ENCODE measurements at regions not wholly inside any gene's neighbourhood (a gene's known extent, or its start where the extent isn't known, plus 50 kb on each side); places are given as distances from the start of the nearest gene placed in this dataset.

- H3K36me3 ChIP-seq: no peaks in the 10 kb centered on the region
- H3K27me3 ChIP-seq: no peaks in the 10 kb centered on the region
- peaks cover 5% of the 10 kb centered on the region; the same call in 1 of the 2 replicates for H3K4me1 ChIP-seq
- TF ChIP-seq Cebpa-rat (IDR thresholded peaks at IDR 0.05): no peak
- H3K9ac ChIP-seq: no peak overlapping the region
- no peaks in the 10 kb centered on the region for H4K20me1 ChIP-seq
- no peak overlapping the region for H3K4me3 ChIP-seq
- no peak overlapping the region for H3K4me2 ChIP-seq
- no peaks in the 10 kb centered on the region for H3K9me3 ChIP-seq
- H3K27ac ChIP-seq: no peak overlapping the region
Observed at GRCh38 chr2:126790987-126791780, 107.5 kb upstream of the TEX51 start.

GRCh38 chr2:126792186-126792585, 106.5 kb upstream of the TEX51 start:
- Histone ChIP-seq H3K4me1 (peaks cover 5% of the 10 kb centered on the region; the same call in 1 of the 2 replicates), H3K9ac (no peak overlapping the region), H3K27ac (no peak overlapping the region), H4K20me1 (no peaks in the 10 kb centered on the region), H3K9me3 (no peaks in the 10 kb centered on the region), H3K27me3 (no peaks in the 10 kb centered on the region), H3K4me2 (no peak overlapping the region), H3K36me3 (no peaks in the 10 kb centered on the region), H3K4me3 (no peak overlapping the region)
- TF ChIP-seq Cebpa-rat (IDR thresholded peaks at IDR 0.05): no peak

DNA sequence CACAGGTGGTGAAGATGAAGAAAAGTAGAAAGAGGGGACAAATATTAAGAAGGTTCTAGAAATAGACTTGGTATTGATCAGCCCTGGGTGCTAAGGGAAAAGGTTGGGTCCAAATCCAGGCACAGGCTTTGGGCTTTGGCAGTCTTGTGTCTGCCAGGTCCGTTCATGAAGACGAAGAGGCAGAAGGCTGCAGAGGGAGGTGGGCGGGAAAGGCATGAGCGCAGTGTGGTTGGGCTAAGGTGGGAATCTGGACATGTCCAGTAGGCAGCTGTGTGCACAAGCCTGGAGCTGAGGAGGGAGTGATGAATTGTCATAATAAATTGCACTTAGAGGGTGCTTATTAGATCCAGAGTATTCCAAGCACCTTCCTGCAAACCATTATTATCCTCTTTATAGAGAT, 105.7 kb upstream of the TEX51 start:
- no peak overlapping the region for H3K9ac ChIP-seq
- H3K9me3 ChIP-seq: no peaks in the 10 kb centered on the region
- TF ChIP-seq Cebpa-rat (IDR thresholded peaks at IDR 0.05): no peak
- H3K4me1 ChIP-seq: peaks cover 5% of the 10 kb centered on the region; the same call in 1 of the 2 replicates
- no peak overlapping the region for H3K27ac ChIP-seq
- no peaks in the 10 kb centered on the region for H4K20me1 ChIP-seq
- H3K4me3 ChIP-seq: no peak overlapping the region
- no peaks in the 10 kb centered on the region for H3K27me3 ChIP-seq
- no peak overlapping the region for H3K4me2 ChIP-seq
- H3K36me3 ChIP-seq: no peaks in the 10 kb centered on the region

DNA sequence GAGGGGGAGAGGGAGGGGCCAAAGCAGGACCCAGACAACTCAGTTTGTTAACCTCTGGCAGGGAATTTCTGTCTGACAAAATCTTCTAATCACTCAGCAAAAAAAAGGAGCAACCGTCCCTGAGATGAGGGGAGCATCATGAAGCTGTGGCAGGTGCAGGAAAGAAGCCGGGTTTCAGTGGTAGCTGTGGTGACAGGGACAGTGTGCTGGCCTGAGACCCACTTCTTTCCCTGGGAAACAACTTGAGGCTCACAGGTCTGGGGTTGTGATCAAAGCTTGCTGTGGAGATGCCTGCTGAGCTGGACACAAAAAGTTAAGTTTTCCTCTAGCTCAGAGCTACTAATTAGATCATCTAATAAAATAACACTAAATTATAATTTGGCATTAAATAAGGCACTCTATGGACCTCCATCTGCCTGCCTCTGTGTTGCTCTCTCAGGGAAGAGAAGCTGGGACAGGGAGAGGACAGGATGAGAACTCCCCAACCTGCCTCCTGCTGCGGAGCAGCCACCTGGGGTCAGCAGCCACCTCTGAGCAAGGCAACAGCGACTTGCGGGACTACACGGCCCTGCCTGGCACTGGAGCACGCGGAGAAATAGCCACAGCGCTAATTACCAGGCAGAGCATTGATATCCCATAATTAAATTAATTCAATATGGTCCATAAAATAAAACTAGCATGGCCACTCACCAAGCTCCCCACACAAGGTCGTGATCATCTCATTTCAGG, 104.6 kb upstream of the TEX51 start:
- TF ChIP-seq Cebpa-rat (IDR thresholded peaks at IDR 0.05): no peak
- no peak overlapping the region for H3K27ac ChIP-seq
- H3K27me3 ChIP-seq: no peaks in the 10 kb centered on the region
- no peaks in the 10 kb centered on the region for H3K9me3 ChIP-seq
- H4K20me1 ChIP-seq: no peaks in the 10 kb centered on the region
- no peak overlapping the region for H3K4me3 ChIP-seq
- no peak overlapping the region for H3K4me2 ChIP-seq
- H3K4me1 ChIP-seq: peaks cover 5% of the 10 kb centered on the region; the same call in 1 of the 2 replicates
- H3K9ac ChIP-seq: no peak overlapping the region
- no peaks in the 10 kb centered on the region for H3K36me3 ChIP-seq

- no peaks in the 10 kb centered on the region for H3K9me3 ChIP-seq
- no peak overlapping the region for H3K4me3 ChIP-seq
- peaks cover 5% of the 10 kb centered on the region; the same call in 1 of the 2 replicates for H3K4me1 ChIP-seq
- H4K20me1 ChIP-seq: no peaks in the 10 kb centered on the region
- H3K27ac ChIP-seq: no peak overlapping the region
- no peak overlapping the region for H3K9ac ChIP-seq
- H3K4me2 ChIP-seq: no peak overlapping the region
- TF ChIP-seq Cebpa-rat (IDR thresholded peaks at IDR 0.05): no peak
- no peaks in the 10 kb centered on the region for H3K27me3 ChIP-seq
- no peaks in the 10 kb centered on the region for H3K36me3 ChIP-seq
Observed at GRCh38 chr2:126795656-126796055, 103.0 kb upstream of the TEX51 start.

- no peak for TF ChIP-seq Cebpa-rat (IDR thresholded peaks at IDR 0.05)
- H3K36me3 ChIP-seq: no peaks in the 10 kb centered on the region
- H3K4me1 ChIP-seq: peaks cover 3% of the 10 kb centered on the region; the same call in 1 of the 2 replicates
- no peaks in the 10 kb centered on the region for H4K20me1 ChIP-seq
- H3K27ac ChIP-seq: no peak overlapping the region
- H3K9ac ChIP-seq: no peak overlapping the region
- no peaks in the 10 kb centered on the region for H3K27me3 ChIP-seq
- H3K4me2 ChIP-seq: no peak overlapping the region
- H3K4me3 ChIP-seq: no peak overlapping the region
- no peaks in the 10 kb centered on the region for H3K9me3 ChIP-seq
Observed at GRCh38 chr2:126796931-126797621, 101.6 kb upstream of the TEX51 start.

- Histone ChIP-seq H3K27me3 (no peaks in the 10 kb centered on the region), H3K9ac (no peak overlapping the region), H3K36me3 (no peaks in the 10 kb centered on the region), H4K20me1 (no peaks in the 10 kb centered on the region), H3K4me2 (no peak overlapping the region), H3K4me1 (no peaks in the 10 kb centered on the region), H3K4me3 (no peak overlapping the region), H3K27ac (no peak overlapping the region), H3K9me3 (no peaks in the 10 kb centered on the region)
- no peak for TF ChIP-seq Cebpa-rat (IDR thresholded peaks at IDR 0.05)
Observed at GRCh38 chr2:126797622-126798275, 100.9 kb upstream of the TEX51 start.

DNA sequence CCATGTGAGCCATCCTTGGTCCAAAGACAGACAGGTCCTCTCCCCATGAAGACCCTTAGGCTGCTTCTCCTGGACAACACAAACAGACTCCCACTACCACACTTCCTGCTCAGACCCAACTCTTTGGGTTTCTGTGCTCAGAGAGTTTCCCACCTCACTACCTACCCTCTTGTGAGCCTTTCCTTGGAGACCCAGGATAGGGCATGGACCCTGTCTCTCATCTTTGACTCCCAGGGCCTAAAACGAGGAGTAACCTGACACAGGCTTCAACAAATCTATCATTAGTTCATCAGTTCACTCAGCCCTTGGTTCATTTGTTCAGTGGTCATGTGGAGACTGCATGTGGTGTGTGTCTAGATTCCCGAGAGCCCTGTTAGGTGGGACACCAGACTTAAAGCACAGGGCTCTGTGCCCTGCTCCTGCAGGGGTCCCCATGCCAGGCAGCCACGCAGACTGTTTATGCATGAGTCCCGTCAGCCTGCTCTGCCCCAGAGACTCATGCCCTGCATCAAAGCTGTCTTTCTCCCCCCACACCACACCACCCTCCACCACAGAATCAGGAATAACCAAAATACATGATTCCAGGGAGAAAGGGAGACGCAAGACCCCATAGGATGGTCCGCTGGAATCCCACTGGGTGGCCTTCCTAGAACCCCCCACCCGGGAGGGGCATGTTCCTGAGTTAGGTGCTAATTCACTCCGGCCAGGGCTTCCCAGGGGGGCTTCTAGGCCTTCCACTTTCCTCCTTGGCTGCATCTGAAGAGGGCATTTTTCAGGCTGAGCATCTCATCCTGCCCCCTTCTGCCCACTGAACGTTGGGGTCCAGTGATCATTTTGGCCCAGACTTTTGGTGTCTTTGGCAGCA, 100.2 kb upstream of the TEX51 start:
- no peak overlapping the region for H3K9ac ChIP-seq
- no peak overlapping the region for H3K4me3 ChIP-seq
- H3K27ac ChIP-seq: no peak overlapping the region
- no peak for TF ChIP-seq Cebpa-rat (IDR thresholded peaks at IDR 0.05)
- no peak overlapping the region for H3K4me2 ChIP-seq
- H3K36me3 ChIP-seq: no peaks in the 10 kb centered on the region
- H3K9me3 ChIP-seq: no peaks in the 10 kb centered on the region
- no peaks in the 10 kb centered on the region for H3K4me1 ChIP-seq
- H4K20me1 ChIP-seq: no peaks in the 10 kb centered on the region
- no peaks in the 10 kb centered on the region for H3K27me3 ChIP-seq

GRCh38 chr2:126799301-126799700, 99.4 kb upstream of the TEX51 start:
- Histone ChIP-seq H4K20me1 (no peaks in the 10 kb centered on the region), H3K9ac (no peak overlapping the region), H3K27me3 (no peaks in the 10 kb centered on the region), H3K4me1 (no peaks in the 10 kb centered on the region), H3K4me2 (no peak overlapping the region), H3K4me3 (no peak overlapping the region), H3K36me3 (no peaks in the 10 kb centered on the region), H3K9me3 (no peaks in the 10 kb centered on the region), H3K27ac (no peak overlapping the region)
- no peak for TF ChIP-seq Cebpa-rat (IDR thresholded peaks at IDR 0.05)
